Astrocyte (in vitro differentiated cells and primary cell): ENCODE measurements at regions not wholly inside any gene's neighbourhood (a gene's known extent, or its start where the extent isn't known, plus 50 kb on each side); places are given as distances from the start of the nearest gene placed in this dataset.

Experiments
- CTCF ChIP-seq: IDR thresholded peaks from 2 replicates; pipeline ENCODE4 v1.5.1; 2011; ENCODE audit warnings: low read depth, mild to moderate bottlenecking, inconsistent platforms, low read length, moderate library complexity; ENCODE audit not compliant: insufficient read depth
- EZH2 ChIP-seq: IDR thresholded peaks from 2 replicates; pipeline ENCODE4 v1.6.1; 2012; ENCODE audit warnings: mild to moderate bottlenecking, low read length, inconsistent platforms; ENCODE audit not compliant: insufficient read depth

- TF ChIP-seq EZH2 (no peak), CTCF (no peak)
Observed at GRCh38 chr2:184155791-184156190, 442.5 kb upstream of the ZNF804A start.
